Tibial nerve (tissue), 4 donors: ENCODE measurements at regions not wholly inside any gene's neighbourhood (a gene's known extent, or its start where the extent isn't known, plus 50 kb on each side); places are given as distances from the start of the nearest gene placed in this dataset.

Experiments used
- EP300 ChIP-seq, 2 donors: sonication (generic); formaldehyde crosslinking; IDR thresholded peaks; one replicate each; pipeline ENCODE4 v1.6.1; 2017; ENCODE audit warnings: antibody characterized with exemption in 2 of 2, mild to moderate bottlenecking in 1 of 2
- POLR2A ChIP-seq, 2 donors: fragments of 450-650 bp; IDR thresholded peaks; one replicate each; pipeline ENCODE4 v1.6.1; 2017; ENCODE audit warnings: antibody characterized with exemption in 2 of 2, mild to moderate bottlenecking in 2 of 2, moderate library complexity in 2 of 2
- TF ChIP-seq, protein P1 (sequence below), 5 experiments: fragments of 200-600 bp in 3 of 5; fragments of 450-650 bp in 2 of 5; sonication (generic) in 3 of 5; IDR thresholded peaks; one replicate each; pipeline ENCODE4 v1.5.1; 2016 to 2019; ENCODE audit warnings: antibody characterized with exemption in 5 of 5, mild to moderate bottlenecking in 3 of 5, moderate library complexity in 2 of 5

DNA sequence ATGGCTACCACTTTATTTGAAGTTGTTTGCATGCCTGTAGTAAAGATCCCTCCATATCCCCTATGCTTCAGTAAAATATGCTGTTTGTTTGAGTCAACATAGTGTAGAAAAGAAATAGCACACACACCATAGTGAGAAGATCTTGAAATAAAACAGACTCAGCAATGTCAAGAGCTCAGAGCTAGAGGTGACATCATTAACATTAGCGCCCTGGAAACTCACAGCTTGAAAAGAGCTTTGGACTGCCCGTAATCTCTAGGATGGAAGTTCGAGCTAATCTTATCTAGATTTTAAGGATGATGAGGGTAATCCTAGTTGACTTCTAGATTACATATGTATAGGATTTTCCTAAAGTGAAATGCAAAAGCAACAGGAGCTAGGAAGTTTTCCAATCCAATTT, 275.6 kb downstream of the SMARCA1 start:
- TF ChIP-seq, protein P1, sequence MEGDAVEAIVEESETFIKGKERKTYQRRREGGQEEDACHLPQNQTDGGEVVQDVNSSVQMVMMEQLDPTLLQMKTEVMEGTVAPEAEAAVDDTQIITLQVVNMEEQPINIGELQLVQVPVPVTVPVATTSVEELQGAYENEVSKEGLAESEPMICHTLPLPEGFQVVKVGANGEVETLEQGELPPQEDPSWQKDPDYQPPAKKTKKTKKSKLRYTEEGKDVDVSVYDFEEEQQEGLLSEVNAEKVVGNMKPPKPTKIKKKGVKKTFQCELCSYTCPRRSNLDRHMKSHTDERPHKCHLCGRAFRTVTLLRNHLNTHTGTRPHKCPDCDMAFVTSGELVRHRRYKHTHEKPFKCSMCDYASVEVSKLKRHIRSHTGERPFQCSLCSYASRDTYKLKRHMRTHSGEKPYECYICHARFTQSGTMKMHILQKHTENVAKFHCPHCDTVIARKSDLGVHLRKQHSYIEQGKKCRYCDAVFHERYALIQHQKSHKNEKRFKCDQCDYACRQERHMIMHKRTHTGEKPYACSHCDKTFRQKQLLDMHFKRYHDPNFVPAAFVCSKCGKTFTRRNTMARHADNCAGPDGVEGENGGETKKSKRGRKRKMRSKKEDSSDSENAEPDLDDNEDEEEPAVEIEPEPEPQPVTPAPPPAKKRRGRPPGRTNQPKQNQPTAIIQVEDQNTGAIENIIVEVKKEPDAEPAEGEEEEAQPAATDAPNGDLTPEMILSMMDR (IDR thresholded peaks at IDR 0.05): no peak
- TF ChIP-seq POLR2A (IDR thresholded peaks at IDR 0.05) (no peak), EP300 (IDR thresholded peaks at IDR 0.05) (no peak)
